ENCODE measurements at regions not wholly inside any gene's neighbourhood (a gene's known extent, or its start where the extent isn't known, plus 50 kb on each side); places are given as distances from the start of the nearest gene placed in this dataset.

DNA sequence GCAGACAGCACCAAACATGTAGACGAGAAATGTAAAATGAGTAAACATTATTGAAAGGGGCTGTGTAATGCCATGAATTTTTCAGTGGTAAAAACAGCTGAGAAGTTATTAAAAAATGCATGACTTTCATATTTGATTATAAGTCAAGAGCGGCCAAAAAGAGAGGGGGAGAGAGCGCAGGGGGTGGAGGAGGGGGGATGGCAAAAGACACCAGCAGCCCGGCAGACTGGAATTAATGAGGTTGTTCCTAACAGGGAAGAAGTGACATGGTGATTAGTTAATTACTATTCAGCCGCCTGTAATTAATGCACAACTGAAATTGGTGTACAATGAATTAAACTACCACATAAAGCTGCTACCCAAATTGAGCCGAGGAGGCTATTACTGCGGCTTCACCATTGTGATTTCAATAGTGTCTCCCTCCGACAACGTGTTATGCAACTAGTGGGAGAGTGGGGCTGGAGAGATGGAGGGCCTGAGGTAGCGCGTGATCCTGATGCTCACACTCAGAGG, 89.1 kb upstream of the VSTM2B start:
- ATAC-seq (no peak), DNase-seq (no peak)
- no peak overlapping the region for H3K27ac ChIP-seq
- H3K27me3 ChIP-seq = no peaks in the 10 kb centered on the region
- no peak for TF ChIP-seq CTCF (IDR thresholded peaks at IDR 0.05)
- no peaks in the 10 kb centered on the region for H3K9me3 ChIP-seq
- intact Hi-C loops (cut with DNase I) = no loop called here
- H3K4me1 ChIP-seq = no peaks in the 10 kb centered on the region
- H3K4me3 ChIP-seq = no peak overlapping the region
- H3K36me3 ChIP-seq = no peaks in the 10 kb centered on the region

DNA sequence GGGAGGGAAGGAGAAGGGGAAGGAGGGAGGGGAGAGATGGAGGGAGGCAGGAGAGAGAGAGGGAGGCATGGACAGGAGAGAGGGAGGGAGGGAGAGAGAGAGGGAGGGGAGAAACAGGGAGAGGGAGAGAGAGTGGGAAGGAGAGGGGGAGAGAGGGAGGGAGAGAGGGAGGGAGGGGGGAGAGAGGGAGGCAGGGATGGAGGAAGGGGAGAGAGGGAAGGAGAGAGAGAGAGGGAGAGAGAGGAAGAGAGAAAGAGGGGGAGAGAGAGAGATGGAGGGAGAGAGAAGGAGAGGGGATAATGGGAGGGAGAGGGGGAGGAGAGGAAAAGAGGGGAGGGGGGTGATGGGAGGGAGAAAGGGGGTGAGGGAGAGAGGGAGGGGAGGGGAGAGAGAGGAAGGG, 86.8 kb upstream of the VSTM2B start:
- H3K27ac ChIP-seq = no peak overlapping the region
- H3K9me3 ChIP-seq = no peaks in the 10 kb centered on the region
- intact Hi-C loops (cut with DNase I) = no loop called here
- DNase-seq (no peak), ATAC-seq (no peak)
- no peak for TF ChIP-seq CTCF (IDR thresholded peaks at IDR 0.05)
- H3K36me3 ChIP-seq = no peaks in the 10 kb centered on the region
- H3K4me3 ChIP-seq = no peak overlapping the region
- no peaks in the 10 kb centered on the region for H3K4me1 ChIP-seq
- no peaks in the 10 kb centered on the region for H3K27me3 ChIP-seq

DNA sequence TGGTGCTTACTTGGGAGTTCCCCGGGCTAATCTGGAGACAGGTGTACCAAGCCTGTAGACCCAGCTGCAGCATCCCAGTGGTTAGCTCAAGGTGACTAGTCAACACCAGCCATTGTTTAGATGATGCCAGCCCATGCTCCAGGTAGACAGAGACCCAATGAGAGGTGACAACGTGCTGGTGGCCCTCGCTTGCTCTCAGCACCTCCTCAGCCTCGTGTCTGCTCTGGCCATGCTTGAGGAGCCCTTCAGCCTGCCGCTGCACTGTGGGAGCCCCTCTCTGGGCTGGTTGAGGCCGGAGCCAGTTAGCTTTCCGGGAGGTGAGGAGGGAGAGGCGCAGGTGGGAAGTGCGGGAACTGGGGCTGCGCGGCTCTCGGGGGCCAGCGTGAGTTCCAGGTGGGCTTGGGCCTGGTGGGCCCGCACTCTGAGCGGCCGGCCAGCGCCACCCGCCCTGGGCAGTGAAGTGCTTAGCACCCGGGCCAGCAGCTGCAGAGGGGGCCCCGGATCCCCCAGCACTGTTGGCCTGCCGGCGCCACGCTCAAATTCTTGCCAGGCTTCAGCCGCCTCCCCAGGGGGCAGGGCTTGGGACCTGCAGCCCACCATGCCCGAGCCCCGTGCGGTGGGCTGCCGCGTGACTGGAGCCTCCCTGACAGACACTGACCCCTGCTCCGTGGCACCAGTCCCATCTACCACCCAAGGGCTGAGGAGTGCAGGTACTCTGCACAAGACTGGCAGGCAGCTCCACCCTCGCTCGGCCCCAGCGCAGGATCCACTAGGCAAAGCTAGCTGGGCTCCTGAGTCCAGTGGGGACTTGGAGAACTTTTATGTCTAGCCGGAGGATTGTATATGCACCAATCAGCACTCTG, 85.9 kb upstream of the VSTM2B start:
- Histone ChIP-seq H3K27ac (no peak overlapping the region), H3K36me3 (no peaks in the 10 kb centered on the region), H3K27me3 (no peaks in the 10 kb centered on the region), H3K9me3 (no peaks in the 10 kb centered on the region), H3K4me3 (no peak overlapping the region), H3K4me1 (no peaks in the 10 kb centered on the region)
- ATAC-seq = no peak
- intact Hi-C loops (cut with DNase I) = no loop called here
- TF ChIP-seq CTCF (IDR thresholded peaks at IDR 0.05) = no peak
- no peak for DNase-seq

GRCh38 chr19:29442094-29442493, 83.7 kb upstream of the VSTM2B start:
- Histone ChIP-seq H3K27me3 (no peaks in the 10 kb centered on the region), H3K4me1 (no peaks in the 10 kb centered on the region), H3K9me3 (no peaks in the 10 kb centered on the region), H3K4me3 (no peak overlapping the region), H3K36me3 (no peaks in the 10 kb centered on the region), H3K27ac (no peak overlapping the region)
- no peak for ATAC-seq
- intact Hi-C loops (cut with DNase I) = no loop called here
- TF ChIP-seq CTCF (IDR thresholded peaks at IDR 0.05) = no peak
- DNase-seq = no peak

DNA sequence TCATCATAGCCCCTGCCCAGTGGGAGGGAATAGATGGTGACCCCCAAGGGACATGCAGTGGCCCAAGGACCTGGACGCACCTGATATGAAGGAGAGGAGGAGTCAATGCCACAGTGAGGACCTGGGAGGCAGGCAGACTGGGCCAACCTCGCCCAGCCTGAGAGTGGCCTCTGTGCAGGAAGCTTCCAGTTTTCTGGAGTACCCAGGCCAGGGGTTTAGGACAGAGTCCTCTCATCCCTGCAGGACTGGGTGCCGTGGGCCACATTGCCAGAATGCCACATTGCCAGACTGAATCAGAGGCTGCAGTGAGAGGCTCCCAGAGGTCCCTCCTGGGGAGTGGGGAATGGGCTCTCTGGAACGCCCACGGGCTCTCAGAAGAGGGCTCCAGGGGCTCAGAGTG, 82.9 kb upstream of the VSTM2B start:
- no peaks in the 10 kb centered on the region for H3K27me3 ChIP-seq
- TF ChIP-seq CTCF (IDR thresholded peaks at IDR 0.05) = no peak
- H3K9me3 ChIP-seq = no peaks in the 10 kb centered on the region
- H3K36me3 ChIP-seq = no peaks in the 10 kb centered on the region
- H3K4me1 ChIP-seq = no peaks in the 10 kb centered on the region
- ATAC-seq (no peak), DNase-seq (no peak)
- intact Hi-C loops (cut with DNase I) = no loop called here
- no peak overlapping the region for H3K27ac ChIP-seq
- H3K4me3 ChIP-seq = no peak overlapping the region
